GM12891 (cell line): ENCODE measurements at regions not wholly inside any gene's neighbourhood (a gene's known extent, or its start where the extent isn't known, plus 50 kb on each side); places are given as distances from the start of the nearest gene placed in this dataset.

ENCODE experiments used
- DNase-seq: peaks from one replicate; pipeline ENCODE4 v3.0.0; 2011; ENCODE audit warnings: low spot score; ENCODE audit not compliant: insufficient read length
- FAIRE-seq: peaks from 2 replicates; lab custom pipeline; 2011; peaks lifted over from hg19 to GRCh38; lab: Jason Lieb, UNC
- PAX5 ChIP-seq: IDR thresholded peaks from 2 replicates; pipeline ENCODE4 v1.6.1; 2011; ENCODE audit warnings: low read length, moderate library complexity, mild to moderate bottlenecking; ENCODE audit not compliant: insufficient read depth, severe bottlenecking
- POLR2A ChIP-seq: IDR thresholded peaks from 2 replicates; pipeline ENCODE4 v1.6.1; 2011; ENCODE audit warnings: low read depth, low read length, control low read depth
- POLR2AphosphoS5 ChIP-seq: IDR thresholded peaks from 2 replicates; pipeline ENCODE4 v1.6.1; 2011; ENCODE audit warnings: low read depth, low read length, control low read depth
- POU2F2 ChIP-seq: IDR thresholded peaks from 2 replicates; pipeline ENCODE4 v1.6.1; 2011; ENCODE audit warnings: low read depth, mild to moderate bottlenecking, control low read depth, low read length, moderate library complexity
- SPI1 ChIP-seq: IDR thresholded peaks from 2 replicates; pipeline ENCODE4 v1.6.1; 2011; ENCODE audit warnings: low read depth, low read length, control low read depth
- TAF1 ChIP-seq: IDR thresholded peaks from 2 replicates; pipeline ENCODE4 v1.6.1; 2011; ENCODE audit warnings: low read depth, low read length, control low read depth

DNA sequence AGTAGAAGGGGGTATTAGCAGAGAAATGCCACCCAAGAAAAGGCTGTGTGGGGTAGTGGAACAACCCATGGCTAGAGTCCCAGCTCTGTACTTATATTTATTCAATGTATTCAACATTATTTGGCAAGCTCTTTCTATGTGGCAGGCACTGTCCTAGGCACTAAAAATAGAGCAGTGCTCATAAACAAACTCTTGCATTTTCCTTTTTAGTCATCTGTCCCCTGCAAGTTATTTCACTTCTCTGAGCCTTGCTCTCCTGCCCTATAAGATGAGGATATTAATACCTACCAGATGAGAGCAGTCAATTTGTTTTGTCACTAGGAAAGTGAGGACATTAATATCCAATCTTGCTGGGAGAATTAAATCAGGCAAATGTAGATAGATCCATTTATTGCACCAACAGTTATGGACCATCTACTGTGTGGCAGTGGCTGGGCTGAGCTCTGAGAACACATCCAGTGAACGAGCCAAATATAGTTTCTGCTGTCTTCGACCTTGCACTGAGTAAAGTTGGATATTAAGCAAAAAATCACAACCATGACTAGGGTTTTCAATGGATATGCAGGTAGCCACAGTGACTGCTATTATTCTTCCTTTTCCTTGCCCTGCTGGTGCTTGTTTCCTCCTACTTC is 314.3 kb upstream of the TBX3 start:
- TF ChIP-seq POLR2A (no peak), POU2F2 (no peak), POLR2AphosphoS5 (no peak), SPI1 (no peak), PAX5 (no peak), TAF1 (no peak)
- FAIRE-seq (no peak), DNase-seq (no peak)

DNA sequence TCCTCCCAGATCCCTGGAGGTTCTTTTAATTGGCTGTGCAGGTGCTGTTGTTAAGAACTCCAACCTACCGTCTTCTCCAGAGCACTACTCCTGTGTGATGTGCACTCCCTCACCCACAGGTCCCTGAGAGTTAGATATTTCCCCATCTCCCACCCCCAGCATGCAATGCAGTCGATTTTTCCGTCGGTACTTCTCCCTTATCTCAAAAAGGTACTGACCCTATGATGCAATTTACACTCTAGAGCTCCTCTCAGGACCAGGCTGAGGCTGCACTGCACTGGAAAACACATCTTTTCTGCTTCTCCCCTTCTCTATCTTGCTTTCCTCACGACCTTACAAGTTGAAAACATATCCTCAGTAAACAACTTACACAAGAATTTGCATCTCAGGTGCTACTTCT is 312.4 kb upstream of the TBX3 start:
- TF ChIP-seq POLR2AphosphoS5 = no peak
- no peak for TF ChIP-seq POU2F2
- TF ChIP-seq SPI1 = no peak
- no peak for TF ChIP-seq POLR2A
- TF ChIP-seq PAX5 = no peak
- TF ChIP-seq TAF1 = no peak
- DNase-seq = no peak
- no peak for FAIRE-seq

DNA sequence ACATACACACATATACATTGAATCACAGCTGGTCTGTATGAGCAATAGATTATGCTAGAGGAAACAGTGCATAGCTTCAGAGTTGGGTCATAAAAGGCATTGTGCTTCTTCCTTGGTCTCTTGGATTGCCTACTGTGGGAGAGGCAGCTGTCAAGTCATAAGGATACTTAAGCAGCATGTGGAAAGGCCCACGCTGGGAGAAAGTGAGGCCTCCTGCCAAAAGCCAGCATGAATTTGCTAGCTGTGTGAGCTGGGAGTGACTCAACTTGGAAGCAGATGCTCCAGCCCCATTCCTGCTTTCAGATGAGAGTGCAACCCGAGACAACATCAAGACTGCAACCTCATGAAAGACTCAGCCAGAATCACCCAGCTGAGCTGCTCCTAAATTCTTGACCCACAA is 311.9 kb upstream of the TBX3 start:
- DNase-seq = no peak
- TF ChIP-seq TAF1 (no peak), SPI1 (no peak), PAX5 (no peak), POU2F2 (no peak), POLR2AphosphoS5 (no peak), POLR2A (no peak)
- no peak for FAIRE-seq

DNA sequence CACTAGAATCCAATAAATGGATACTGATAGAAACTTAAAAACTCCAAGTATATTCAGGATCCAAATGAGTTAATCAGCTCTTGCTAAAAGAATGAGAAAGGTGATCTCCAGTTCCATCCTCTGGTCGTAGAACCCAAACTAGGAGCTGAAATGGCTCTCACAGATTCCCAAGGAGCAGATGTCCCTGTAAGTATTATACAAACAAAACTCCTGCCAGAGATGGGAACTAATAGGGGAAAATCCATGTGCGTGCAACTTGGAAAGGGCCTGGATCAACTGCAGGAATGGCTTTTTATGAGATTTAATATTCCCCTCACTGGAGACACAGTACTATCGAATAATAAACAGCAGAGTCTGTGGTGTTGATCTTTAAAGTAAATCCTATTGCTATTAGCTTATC is 309.2 kb upstream of the TBX3 start:
- no peak for FAIRE-seq
- TF ChIP-seq SPI1 = no peak
- no peak for TF ChIP-seq POU2F2
- TF ChIP-seq POLR2AphosphoS5 = no peak
- no peak for TF ChIP-seq PAX5
- DNase-seq = no peak

DNA sequence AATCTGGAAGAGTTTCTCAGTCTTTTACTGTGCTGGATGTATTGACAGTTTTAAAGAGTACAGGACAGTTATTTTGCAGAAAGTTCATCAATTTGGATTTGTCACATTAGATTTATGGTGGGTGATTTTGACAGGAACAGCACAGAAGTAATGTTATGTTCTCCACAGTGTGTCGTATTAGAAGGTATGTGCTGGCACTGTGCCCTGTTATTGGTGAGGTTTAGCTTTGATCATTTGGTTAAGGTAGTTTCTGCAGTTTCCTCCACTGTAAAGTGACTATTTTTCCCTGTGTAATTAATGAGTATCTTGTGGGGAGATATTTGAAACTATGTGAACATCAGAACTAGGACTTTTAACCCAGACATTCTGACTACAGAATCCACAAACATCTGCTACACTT is 308.5 kb upstream of the TBX3 start:
- FAIRE-seq = no peak
- no peak for DNase-seq

DNA sequence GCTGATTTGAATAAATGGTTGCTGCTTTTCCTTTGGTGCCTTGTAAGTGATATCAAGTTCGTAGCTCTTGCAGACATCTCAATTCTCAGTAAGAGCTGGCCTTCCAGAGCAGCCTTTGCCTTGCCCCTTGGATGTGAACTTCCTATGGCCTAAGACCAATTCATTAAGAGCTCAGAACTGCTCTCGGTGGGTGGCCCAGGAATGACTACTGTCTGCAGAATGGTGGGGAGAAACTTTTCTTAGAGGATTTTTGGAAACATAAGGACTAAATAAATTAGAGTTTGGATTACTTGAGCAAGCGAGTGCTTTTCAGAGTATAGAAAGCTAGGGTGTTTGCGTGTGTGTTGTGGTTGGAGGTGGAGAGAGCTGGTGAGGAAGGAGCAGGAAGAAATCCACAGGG is 306.4 kb upstream of the TBX3 start:
- no peak for TF ChIP-seq TAF1
- TF ChIP-seq POU2F2 = no peak
- no peak for TF ChIP-seq SPI1
- no peak for TF ChIP-seq POLR2AphosphoS5
- no peak for TF ChIP-seq POLR2A
- TF ChIP-seq PAX5 = no peak
- FAIRE-seq (no peak), DNase-seq (no peak)

More for the DNA sequence above, 308.5 kb upstream of the TBX3 start:
- no peak for TF ChIP-seq PAX5
- TF ChIP-seq POLR2A = no peak
- TF ChIP-seq SPI1 = no peak
- no peak for TF ChIP-seq POLR2AphosphoS5
- no peak for TF ChIP-seq TAF1
- no peak for TF ChIP-seq POU2F2

DNA sequence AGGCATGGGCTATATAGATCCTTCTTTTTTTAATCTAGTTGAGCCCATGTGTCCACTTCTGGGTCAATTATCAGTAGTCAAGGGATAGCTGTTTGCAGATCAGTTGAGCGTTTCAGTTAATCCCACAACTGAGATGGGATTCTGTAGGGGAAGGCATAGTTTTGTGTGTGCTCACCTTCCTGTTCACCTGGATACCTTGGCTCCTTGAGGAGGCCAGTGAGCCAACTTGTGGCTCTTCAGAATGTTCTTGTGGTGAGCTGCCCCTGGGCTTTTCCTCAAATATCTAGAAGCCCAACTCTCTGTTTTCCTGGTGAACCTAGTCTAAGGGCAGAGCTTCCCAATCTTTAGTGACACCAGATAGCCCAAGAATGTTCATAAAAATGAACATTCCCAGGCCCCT is 302.9 kb upstream of the TBX3 start:
- DNase-seq (no peak), FAIRE-seq (no peak)
- TF ChIP-seq PAX5 (no peak), SPI1 (no peak), POU2F2 (no peak), POLR2AphosphoS5 (no peak)

DNA sequence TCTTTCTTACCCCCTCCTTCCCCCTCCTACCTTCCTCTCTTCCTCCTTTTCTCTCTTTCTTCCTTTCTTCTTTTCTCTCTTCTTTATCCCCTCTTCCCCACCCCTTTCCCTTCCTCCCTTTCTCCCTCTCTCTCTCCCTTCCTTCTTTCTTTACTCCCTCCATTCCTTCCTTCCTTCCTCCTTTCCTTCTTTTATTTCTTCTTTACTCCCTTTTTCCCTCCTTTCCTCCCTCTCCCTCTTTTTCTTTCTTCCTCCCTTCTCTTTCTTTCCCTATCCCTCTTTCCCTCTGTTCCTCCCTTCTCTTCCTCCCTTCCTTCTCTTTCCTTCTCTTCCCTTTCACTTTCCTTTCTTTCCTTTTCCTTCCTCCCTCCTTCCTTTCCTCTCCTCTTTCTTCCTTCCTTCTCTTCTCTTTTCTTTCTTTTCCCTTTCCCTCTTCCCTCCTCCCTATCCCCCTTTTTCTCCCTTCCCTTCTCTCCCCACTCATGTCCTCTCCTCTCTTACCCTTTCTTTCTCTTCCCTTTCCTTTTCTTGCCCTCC is 302.3 kb upstream of the TBX3 start:
- FAIRE-seq = no peak
- TF ChIP-seq POLR2A (no peak), POLR2AphosphoS5 (no peak), SPI1 (no peak), PAX5 (no peak), POU2F2 (no peak)
- DNase-seq = no peak

DNA sequence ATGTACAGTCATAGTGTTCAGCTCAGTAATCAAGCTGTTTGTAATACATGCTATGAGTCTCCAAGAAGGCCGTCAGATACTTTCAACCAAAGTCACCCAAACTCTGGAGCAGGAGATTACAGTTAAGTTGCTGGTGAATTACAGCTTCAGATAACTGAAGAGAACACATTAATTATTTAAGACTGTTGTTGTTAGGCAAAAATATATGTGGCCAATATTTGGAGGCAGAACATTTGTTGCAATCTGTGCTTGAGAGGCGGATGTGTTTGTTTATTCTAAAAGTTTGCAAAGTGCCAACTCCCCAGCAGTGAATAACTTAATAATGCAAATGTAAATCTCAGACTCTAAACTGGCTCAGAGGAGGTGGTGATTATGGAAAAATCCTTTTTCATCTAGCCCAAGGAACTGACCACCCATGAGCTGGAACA is 300.7 kb upstream of the TBX3 start:
- TF ChIP-seq POLR2AphosphoS5 (no peak), POU2F2 (no peak), POLR2A (no peak), SPI1 (no peak), PAX5 (no peak), TAF1 (no peak)
- DNase-seq = no peak
- FAIRE-seq = no peak

DNA sequence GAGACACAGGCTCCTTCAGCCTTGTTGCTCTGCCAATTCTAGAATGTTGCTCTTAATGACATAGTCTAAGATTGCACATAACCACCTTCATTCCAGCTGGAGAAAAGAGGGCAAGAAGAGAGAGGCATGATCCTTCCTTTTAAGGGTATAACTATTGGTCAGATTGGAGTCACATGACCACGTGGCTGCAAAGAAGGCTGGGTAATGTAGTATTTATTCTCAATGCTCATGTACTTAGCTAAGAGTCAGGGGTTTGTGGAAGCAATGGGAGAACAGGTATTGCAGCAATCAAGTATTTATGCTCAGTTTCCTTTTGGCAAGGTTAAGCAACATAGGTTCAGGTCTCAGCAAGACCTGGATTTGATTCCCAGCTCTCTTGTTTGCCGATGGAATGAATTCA is 298.8 kb upstream of the TBX3 start:
- no peak for FAIRE-seq
- DNase-seq = no peak
- TF ChIP-seq POLR2A (no peak), POLR2AphosphoS5 (no peak), POU2F2 (no peak), SPI1 (no peak), TAF1 (no peak), PAX5 (no peak)
